SW480 (cell line): ENCODE measurements at regions not wholly inside any gene's neighbourhood (a gene's known extent, or its start where the extent isn't known, plus 50 kb on each side); places are given as distances from the start of the nearest gene placed in this dataset.

Source experiments
- DNase-seq: peaks from one replicate; pipeline ENCODE4 v3.0.0-alpha.2; 2016; ENCODE audit warnings: low spot score

- peak; percentile 82 for DNase-seq
Observed at GRCh38 chr9:129258124-129258822, 80.2 kb upstream of the IER5L start.

- no peak for DNase-seq
Observed at GRCh38 chr9:129256959-129257713, 79.1 kb upstream of the IER5L start.

GRCh38 chr9:129254566-129255287 lies 76.7 kb upstream of the IER5L start:
- DNase-seq = no peak

GRCh38 chr9:129253803-129254381 lies 75.8 kb upstream of the IER5L start:
- no peak for DNase-seq

- DNase-seq = no peak
Observed at GRCh38 chr9:129252937-129253802, 75.1 kb upstream of the IER5L start.

GRCh38 chr9:129250786-129251185 lies 72.7 kb upstream of the IER5L start:
- peak; percentile 68 for DNase-seq

- no peak for DNase-seq
Observed at GRCh38 chr9:129247285-129248153, 69.5 kb upstream of the IER5L start.

- DNase-seq = no peak
Observed at GRCh38 chr9:129245276-129245675, 67.2 kb upstream of the IER5L start.

- DNase-seq = no peak
Observed at GRCh38 chr9:129242971-129243561, 65.0 kb upstream of the IER5L start.

- no peak for DNase-seq
Observed at GRCh38 chr9:129242191-129242941, 64.3 kb upstream of the IER5L start.

- no peak for DNase-seq
Observed at GRCh38 chr9:129241725-129242124, 63.7 kb upstream of the IER5L start.

- DNase-seq = no peak
Observed at GRCh38 chr9:129240581-129241211, 62.6 kb upstream of the IER5L start.

GRCh38 chr9:129239946-129240490 lies 62.0 kb upstream of the IER5L start:
- DNase-seq = no peak

GRCh38 chr9:129237803-129238202 lies 59.7 kb upstream of the IER5L start:
- DNase-seq = no peak

- DNase-seq = peak; percentile 65
Observed at GRCh38 chr9:129237164-129237611, 59.1 kb upstream of the IER5L start.

GRCh38 chr9:129236441-129237145 lies 58.5 kb upstream of the IER5L start:
- no peak for DNase-seq

- peak; percentile 79 for DNase-seq
Observed at GRCh38 chr9:129235931-129236331, 57.9 kb upstream of the IER5L start.
